ENCODE measurements at regions not wholly inside any gene's neighbourhood (a gene's known extent, or its start where the extent isn't known, plus 50 kb on each side); places are given as distances from the start of the nearest gene placed in this dataset.

DNA sequence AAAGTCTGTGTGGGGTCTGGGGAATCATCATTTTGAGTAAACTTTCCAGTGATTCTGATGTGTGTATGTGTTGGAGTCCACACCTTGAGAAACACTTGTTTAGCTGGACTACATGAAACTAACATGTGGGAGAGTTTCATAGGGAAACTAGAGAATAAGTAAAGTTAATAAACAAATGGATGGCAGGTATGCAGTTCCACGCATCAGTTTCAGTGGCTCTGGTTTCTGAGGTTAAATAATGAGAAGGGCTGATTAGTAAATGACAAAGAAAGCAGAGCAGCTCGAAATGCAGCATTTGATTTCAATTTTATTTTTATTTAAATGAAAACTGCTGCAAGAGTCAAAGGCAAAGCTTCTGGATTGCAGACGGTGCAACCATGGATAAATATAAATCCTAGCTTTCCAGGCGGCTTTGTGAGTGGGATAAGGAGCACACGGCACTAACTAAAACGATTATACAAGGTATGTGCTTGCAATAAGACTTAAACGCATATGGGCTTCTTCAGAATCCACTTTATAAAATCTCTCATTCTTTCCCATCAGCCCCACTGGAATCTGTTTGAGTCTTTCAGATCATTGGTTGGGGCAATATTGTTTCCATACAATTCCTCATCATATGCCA, 310.7 kb downstream of the PLPP3 start:
- TF ChIP-seq, protein P1, sequence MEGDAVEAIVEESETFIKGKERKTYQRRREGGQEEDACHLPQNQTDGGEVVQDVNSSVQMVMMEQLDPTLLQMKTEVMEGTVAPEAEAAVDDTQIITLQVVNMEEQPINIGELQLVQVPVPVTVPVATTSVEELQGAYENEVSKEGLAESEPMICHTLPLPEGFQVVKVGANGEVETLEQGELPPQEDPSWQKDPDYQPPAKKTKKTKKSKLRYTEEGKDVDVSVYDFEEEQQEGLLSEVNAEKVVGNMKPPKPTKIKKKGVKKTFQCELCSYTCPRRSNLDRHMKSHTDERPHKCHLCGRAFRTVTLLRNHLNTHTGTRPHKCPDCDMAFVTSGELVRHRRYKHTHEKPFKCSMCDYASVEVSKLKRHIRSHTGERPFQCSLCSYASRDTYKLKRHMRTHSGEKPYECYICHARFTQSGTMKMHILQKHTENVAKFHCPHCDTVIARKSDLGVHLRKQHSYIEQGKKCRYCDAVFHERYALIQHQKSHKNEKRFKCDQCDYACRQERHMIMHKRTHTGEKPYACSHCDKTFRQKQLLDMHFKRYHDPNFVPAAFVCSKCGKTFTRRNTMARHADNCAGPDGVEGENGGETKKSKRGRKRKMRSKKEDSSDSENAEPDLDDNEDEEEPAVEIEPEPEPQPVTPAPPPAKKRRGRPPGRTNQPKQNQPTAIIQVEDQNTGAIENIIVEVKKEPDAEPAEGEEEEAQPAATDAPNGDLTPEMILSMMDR (IDR thresholded peaks at IDR 0.05), result no peak
- no peak for TF ChIP-seq POLR2A (IDR thresholded peaks at IDR 0.05)
- no peak for TF ChIP-seq POLR2AphosphoS5 (IDR thresholded peaks at IDR 0.05)

Measured in prostate gland (tissue), 2 donors.